ENCODE measurements at regions not wholly inside any gene's neighbourhood (a gene's known extent, or its start where the extent isn't known, plus 50 kb on each side); places are given as distances from the start of the nearest gene placed in this dataset.

DNA sequence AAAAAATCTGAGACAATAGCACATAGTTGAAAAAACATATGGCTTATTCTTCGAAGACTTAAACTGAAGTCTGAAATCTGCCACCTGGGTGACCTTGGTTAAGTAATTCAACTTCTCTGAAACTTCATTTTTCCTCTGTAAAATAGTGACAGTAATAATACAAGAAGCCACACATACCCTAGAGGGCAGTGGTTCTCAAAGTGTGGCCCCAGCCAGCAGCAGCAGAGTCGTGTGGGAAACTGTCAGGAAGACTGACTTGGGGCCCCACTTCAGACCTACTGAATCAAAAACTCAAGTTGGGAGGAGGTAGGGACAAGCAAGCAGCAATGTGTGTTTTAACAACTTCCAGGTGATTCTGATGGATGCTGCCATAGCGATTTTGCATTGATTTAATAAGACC lies 249.9 kb downstream of the HNRNPD start:
- no peak for TF ChIP-seq REST (IDR thresholded peaks at IDR 0.05; ENCODE audit: insufficient read depth in 1 of 2, low read depth in 2 of 2, low read length in 2 of 2)
- no peak for TF ChIP-seq TAF1 (IDR thresholded peaks at IDR 0.05; ENCODE audit: borderline replicate concordance, insufficient read depth, low read length)
- no peak for TF ChIP-seq POLR2AphosphoS5 (IDR thresholded peaks at IDR 0.05; ENCODE audit: low read depth, low read length)
- TF ChIP-seq SIN3A (IDR thresholded peaks at IDR 0.05; ENCODE audit: borderline replicate concordance, insufficient read depth, low read length): no peak
- TF ChIP-seq FOXP2 (optimal IDR thresholded peaks at IDR 0.05; ENCODE audit: borderline replicate concordance, extremely low read depth, extremely low read length, insufficient read depth): no peak

- no peak for TF ChIP-seq POLR2AphosphoS5 (IDR thresholded peaks at IDR 0.05; ENCODE audit: low read depth, low read length)
Measured at GRCh38 chr4:82108506-82108905, 265.3 kb downstream of the HNRNPD start.

DNA sequence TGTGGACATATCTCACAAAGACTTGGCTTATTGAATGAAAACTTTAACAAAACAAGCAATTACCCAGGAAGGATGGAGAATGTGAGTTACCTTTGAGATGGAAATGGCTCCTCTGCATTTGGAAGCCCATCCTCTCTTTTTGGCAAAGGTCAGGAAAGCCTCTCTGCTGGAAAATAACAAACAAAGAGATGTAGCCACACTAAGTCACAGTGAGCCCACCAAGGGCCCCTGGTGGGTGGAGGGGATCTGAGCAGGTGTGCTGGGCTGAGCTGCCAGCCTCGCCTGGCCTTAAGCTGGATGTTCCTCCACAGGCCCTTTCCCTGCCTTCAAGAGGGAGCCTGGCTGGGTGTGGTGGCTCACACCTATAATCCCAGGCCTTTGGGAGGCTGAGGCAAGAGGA lies 269.2 kb downstream of the HNRNPD start:
- TF ChIP-seq SIN3A (IDR thresholded peaks at IDR 0.05; ENCODE audit: borderline replicate concordance, insufficient read depth, low read length): no peak
- no peak for TF ChIP-seq POLR2AphosphoS5 (IDR thresholded peaks at IDR 0.05; ENCODE audit: low read depth, low read length)
- no peak for TF ChIP-seq TAF1 (IDR thresholded peaks at IDR 0.05; ENCODE audit: borderline replicate concordance, insufficient read depth, low read length)
- TF ChIP-seq REST (IDR thresholded peaks at IDR 0.05; ENCODE audit: insufficient read depth in 1 of 2, low read depth in 2 of 2, low read length in 2 of 2): no peak
- no peak for TF ChIP-seq FOXP2 (optimal IDR thresholded peaks at IDR 0.05; ENCODE audit: borderline replicate concordance, extremely low read depth, extremely low read length, insufficient read depth)

- TF ChIP-seq TAF1 (IDR thresholded peaks at IDR 0.05; ENCODE audit: borderline replicate concordance, insufficient read depth, low read length) (no peak), SIN3A (IDR thresholded peaks at IDR 0.05; ENCODE audit: borderline replicate concordance, insufficient read depth, low read length) (no peak), FOXP2 (optimal IDR thresholded peaks at IDR 0.05; ENCODE audit: borderline replicate concordance, extremely low read depth, extremely low read length, insufficient read depth) (no peak), POLR2AphosphoS5 (IDR thresholded peaks at IDR 0.05; ENCODE audit: low read depth, low read length) (no peak), REST (IDR thresholded peaks at IDR 0.05; ENCODE audit: insufficient read depth in 1 of 2, low read depth in 2 of 2, low read length in 2 of 2) (no peak)
Measured at GRCh38 chr4:82099928-82100579, 273.7 kb downstream of the HNRNPD start.

- no peak for TF ChIP-seq POLR2AphosphoS5 (IDR thresholded peaks at IDR 0.05; ENCODE audit: low read depth, low read length)
- TF ChIP-seq TAF1 (IDR thresholded peaks at IDR 0.05; ENCODE audit: borderline replicate concordance, insufficient read depth, low read length): no peak
- no peak for TF ChIP-seq FOXP2 (optimal IDR thresholded peaks at IDR 0.05; ENCODE audit: borderline replicate concordance, extremely low read depth, extremely low read length, insufficient read depth)
- TF ChIP-seq REST (IDR thresholded peaks at IDR 0.05; ENCODE audit: insufficient read depth in 1 of 2, low read depth in 2 of 2, low read length in 2 of 2): no peak
- TF ChIP-seq SIN3A (IDR thresholded peaks at IDR 0.05; ENCODE audit: borderline replicate concordance, insufficient read depth, low read length): no peak
Measured at GRCh38 chr4:82097504-82097903, 276.3 kb downstream of the HNRNPD start.
